SH-SY5Y (cell line): ENCODE measurements at regions not wholly inside any gene's neighbourhood (a gene's known extent, or its start where the extent isn't known, plus 50 kb on each side); places are given as distances from the start of the nearest gene placed in this dataset.

Experiments
- GATA2 ChIP-seq: IDR thresholded peaks from 2 replicates; pipeline ENCODE4 v1.6.1; 2011; ENCODE audit warnings: mild to moderate bottlenecking, low read depth, low read length
- GATA3 ChIP-seq: IDR thresholded peaks from 2 replicates; pipeline ENCODE4 v1.6.1; 2011; ENCODE audit warnings: low read depth, mild to moderate bottlenecking, low read length, moderate library complexity

DNA sequence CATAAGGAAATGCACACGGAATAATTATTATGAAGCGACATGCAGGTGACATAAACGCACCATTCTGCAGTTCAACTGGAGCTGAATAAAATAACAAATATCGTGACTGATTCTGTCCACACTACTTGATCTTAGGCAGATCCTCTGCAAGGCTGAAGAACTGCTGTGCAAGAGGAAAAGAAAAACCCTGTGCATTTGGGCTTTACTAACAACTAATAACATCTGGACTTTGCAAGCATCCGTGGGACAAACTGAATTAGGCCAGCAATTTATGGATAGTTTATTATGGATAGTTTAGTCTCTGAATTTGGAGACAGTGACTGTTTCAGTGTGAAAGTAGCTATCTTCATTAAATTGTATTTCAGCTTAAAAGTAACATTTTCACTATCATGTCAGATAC, 309.4 kb downstream of the SFMBT2 start:
- TF ChIP-seq GATA2 (no peak), GATA3 (no peak)
